HCT116 (cell line): ENCODE measurements at regions not wholly inside any gene's neighbourhood (a gene's known extent, or its start where the extent isn't known, plus 50 kb on each side); places are given as distances from the start of the nearest gene placed in this dataset.

ENCODE experiments used
- ATAC-seq: fragments of 200-7000 bp; cut with Tn5 transposase; 2 replicates; pipeline ENCODE4 v1.9.1; 2020; ENCODE audit warnings: mild to moderate bottlenecking, moderate library complexity
- BruUV-seq: library from RNA; stranded (reverse); fragments of 400-500 nt; replicated peaks from 2 replicates; lab custom pipeline; 2021; lab: Mats Ljungman, UMichigan
- CTCF ChIA-PET: fragments of 300-600 bp; sonication (Branson Sonifier 250); formaldehyde crosslinking; loops from one replicate; lab custom pipeline; 2021; ENCODE audit warnings: antibody characterized with exemption; lab: Charles Lee
- POLR2A ChIA-PET: fragments of 300-600, 350-600 bp; sonication (Branson Sonifier 250); formaldehyde crosslinking; loops from one replicate; lab custom pipeline; 2021; ENCODE audit warnings: antibody characterized with exemption; lab: Charles Lee
- RAD21 ChIA-PET, 2 experiments: fragments of 300-600 bp; sonication (Branson Sonifier 250); formaldehyde crosslinking; loops; one replicate each; lab custom pipeline; 2023; ENCODE audit warnings: low total read pairs in 2 of 2; ENCODE audit not compliant: uncharacterized antibody in 2 of 2, unreplicated experiment in 2 of 2, low non-redundant PET in 1 of 2; lab: Charles Lee
- DNase-seq: peaks from one replicate; pipeline ENCODE4 v3.0.0-alpha.2; 2010; ENCODE audit warnings: low read depth, low spot score
- H2AFZ ChIP-seq: fragments of 200-600 bp; shearing (Covaris generic), sonication (generic); 2 replicates; pipeline ENCODE4 v1.6.1; 2017; ENCODE audit warnings: low read depth, mixed run types, mixed read lengths, antibody characterized with exemption, low read length; ENCODE audit not compliant: poor library complexity, severe bottlenecking
- H3K27ac ChIP-seq: 2 replicates; pipeline ENCODE4 v1.5.1; 2012; ENCODE audit warnings: low read depth, low read length
- H3K27me3 ChIP-seq: fragments of 200-600 bp; sonication (generic); 2 replicates; pipeline ENCODE4 v1.6.1; 2016; ENCODE audit warnings: mixed run types, low read length, mixed read lengths; ENCODE audit not compliant: insufficient read depth
- H3K36me3 ChIP-seq, 2 experiments: fragments of 200-500 bp in 1 of 2; fragments of 200-600 bp in 1 of 2; sonication (Bioruptor generic) in 1 of 2; sonication (generic) in 1 of 2; 2 replicates each; pipeline versions ENCODE4 v1.5.1 to v1.6.1; 2014 to 2016; ENCODE audit warnings: low read length in 2 of 2, inconsistent platforms in 1 of 2, mixed read lengths in 1 of 2, mixed run types in 1 of 2; ENCODE audit not compliant: insufficient read depth in 2 of 2, control insufficient read depth in 1 of 2
- H3K4me1 ChIP-seq, 2 experiments: fragments of 200-600 bp in 1 of 2; sonication (generic) in 1 of 2; 2 replicates each; pipeline versions ENCODE4 v1.5.1 to v1.6.1; 2012 to 2017; ENCODE audit warnings: low read length in 2 of 2, inconsistent platforms in 1 of 2, mild to moderate bottlenecking in 1 of 2, mixed read lengths in 1 of 2, mixed run types in 1 of 2, moderate library complexity in 1 of 2; ENCODE audit not compliant: insufficient read depth in 2 of 2, control insufficient read depth in 1 of 2
- H3K4me2 ChIP-seq: fragments of 200-600 bp; sonication (generic); 2 replicates; pipeline ENCODE4 v1.6.1; 2017; ENCODE audit warnings: mixed run types, low read length, mixed read lengths
- H3K4me3 ChIP-seq, 2 experiments: fragments of 200-600 bp in 1 of 2; sonication (generic) in 1 of 2; replicated peaks in 1 of 2; 2 replicates each; pipeline ENCODE4 v1.5.1; 2011 to 2016; ENCODE audit warnings: low read length in 2 of 2, control low read depth in 1 of 2, low read depth in 1 of 2, mild to moderate bottlenecking in 1 of 2, mixed read lengths in 1 of 2, mixed run types in 1 of 2
- H3K79me2 ChIP-seq: fragments of 200-600 bp; sonication (generic); 2 replicates; pipeline ENCODE4 v1.6.1; 2017; ENCODE audit warnings: mild to moderate bottlenecking, mixed run types, low read length, moderate library complexity, mixed read lengths; ENCODE audit not compliant: insufficient read depth
- H3K9ac ChIP-seq: fragments of 200-600 bp; sonication (generic); 2 replicates; pipeline ENCODE4 v1.6.1; 2016; ENCODE audit warnings: low read length, mixed read lengths
- H3K9me2 ChIP-seq: fragments of 200-600 bp; sonication (generic), shearing (Covaris generic); 2 replicates; pipeline ENCODE4 v1.6.1; 2017; ENCODE audit warnings: mixed run types, mild to moderate bottlenecking, moderate library complexity; ENCODE audit not compliant: insufficient read depth
- H3K9me3 ChIP-seq, 2 experiments: fragments of 200-500 bp in 1 of 2; fragments of 200-600 bp in 1 of 2; sonication (Bioruptor generic) in 1 of 2; sonication (generic) in 1 of 2; 2 replicates each; pipeline ENCODE4 v1.6.1; 2014 to 2017; ENCODE audit warnings: low read length in 2 of 2, mixed read lengths in 2 of 2, inconsistent platforms in 1 of 2, low read depth in 1 of 2, mild to moderate bottlenecking in 1 of 2, mixed run types in 1 of 2, moderate library complexity in 1 of 2; ENCODE audit not compliant: control insufficient read depth in 1 of 2, insufficient read depth in 1 of 2
- H4K20me1 ChIP-seq: fragments of 200-600 bp; sonication (generic), shearing (Covaris generic); 2 replicates; pipeline ENCODE4 v1.6.1; 2017; ENCODE audit warnings: mixed run types, mild to moderate bottlenecking, moderate library complexity; ENCODE audit not compliant: insufficient read depth
- SIN3A ChIP-seq: IDR thresholded peaks from 2 replicates; pipeline ENCODE4 v1.6.1; 2012; ENCODE audit warnings: low read depth
- intact Hi-C: fragments of 100-400 bp; cut with micrococcal nuclease; formaldehyde crosslinking; loops from 2 replicates; pipeline ENCODE4 v1.10.0; 2022
- TF ChIP-seq, protein P1 (sequence below), 3 experiments: fragments of 200-600 bp in 1 of 3; sonication (generic) in 1 of 3; IDR thresholded peaks in 2 of 3; conservative IDR thresholded peaks in 1 of 3; 2 replicates each; pipeline ENCODE4 v1.5.1; 2012 to 2017; ENCODE audit warnings: low read depth in 2 of 3, low read length in 2 of 3, antibody characterized with exemption in 1 of 3, borderline replicate concordance in 1 of 3, control low read depth in 1 of 3, mild to moderate bottlenecking in 1 of 3, mixed read lengths in 1 of 3, mixed run types in 1 of 3, moderate library complexity in 1 of 3; ENCODE audit not compliant: insufficient read depth in 1 of 3

DNA sequence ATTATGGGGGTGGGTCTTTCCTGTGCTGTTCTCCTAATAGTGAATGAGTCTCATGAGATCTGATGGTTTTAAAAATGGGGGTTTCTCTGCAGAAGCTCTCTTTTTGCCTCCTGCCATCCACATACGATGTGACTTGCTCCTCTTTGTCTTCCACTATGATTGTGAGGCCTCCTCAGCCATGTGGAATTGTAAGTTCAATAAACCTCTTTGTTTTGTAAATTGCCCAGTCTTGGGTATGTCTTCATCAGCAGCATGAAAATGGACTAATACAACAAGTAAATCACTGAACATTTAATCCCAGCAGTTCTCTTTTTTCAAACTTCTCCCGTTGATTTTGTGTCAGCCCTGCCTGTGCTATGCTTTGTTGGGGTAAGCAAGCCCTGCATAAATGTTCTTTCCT is 95.2 kb downstream of the FAM217A start:
- POLR2A ChIA-PET = no interaction called here
- TF ChIP-seq, protein P1, sequence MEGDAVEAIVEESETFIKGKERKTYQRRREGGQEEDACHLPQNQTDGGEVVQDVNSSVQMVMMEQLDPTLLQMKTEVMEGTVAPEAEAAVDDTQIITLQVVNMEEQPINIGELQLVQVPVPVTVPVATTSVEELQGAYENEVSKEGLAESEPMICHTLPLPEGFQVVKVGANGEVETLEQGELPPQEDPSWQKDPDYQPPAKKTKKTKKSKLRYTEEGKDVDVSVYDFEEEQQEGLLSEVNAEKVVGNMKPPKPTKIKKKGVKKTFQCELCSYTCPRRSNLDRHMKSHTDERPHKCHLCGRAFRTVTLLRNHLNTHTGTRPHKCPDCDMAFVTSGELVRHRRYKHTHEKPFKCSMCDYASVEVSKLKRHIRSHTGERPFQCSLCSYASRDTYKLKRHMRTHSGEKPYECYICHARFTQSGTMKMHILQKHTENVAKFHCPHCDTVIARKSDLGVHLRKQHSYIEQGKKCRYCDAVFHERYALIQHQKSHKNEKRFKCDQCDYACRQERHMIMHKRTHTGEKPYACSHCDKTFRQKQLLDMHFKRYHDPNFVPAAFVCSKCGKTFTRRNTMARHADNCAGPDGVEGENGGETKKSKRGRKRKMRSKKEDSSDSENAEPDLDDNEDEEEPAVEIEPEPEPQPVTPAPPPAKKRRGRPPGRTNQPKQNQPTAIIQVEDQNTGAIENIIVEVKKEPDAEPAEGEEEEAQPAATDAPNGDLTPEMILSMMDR (IDR thresholded peaks at IDR 0.05 in 2 of 3, conservative IDR thresholded peaks at IDR 0.05 in 1 of 3; ENCODE audit: borderline replicate concordance in 1 of 3, insufficient read depth in 1 of 3, low read depth in 2 of 3, low read length in 2 of 3) = no peak
- Histone ChIP-seq H4K20me1 (no peaks in the 10 kb centered on the region), H3K4me2 (no peak overlapping the region), H3K9me2 (no peaks in the 10 kb centered on the region), H2AFZ (no peak overlapping the region), H3K27ac (no peak overlapping the region), H3K9me3 (no peaks in the 10 kb centered on the region), H3K36me3 (no peaks in the 10 kb centered on the region), H3K9ac (no peak overlapping the region), H3K4me3 (no peak overlapping the region), H3K27me3 (no peaks in the 10 kb centered on the region), H3K79me2 (no peaks in the 10 kb centered on the region), H3K4me1 (peaks cover 0 to under 1% of the 10 kb centered on the region in 2 experiments; a peak in 1 of 4 replicates)
- ATAC-seq (no peak), DNase-seq (no peak)
- RAD21 ChIA-PET = no interaction called here
- CTCF ChIA-PET = no interaction called here
- intact Hi-C loops = no loop called here
- BruUV-seq = no TSS peak

- H3K27ac ChIP-seq = no peak overlapping the region
- H3K9me2 ChIP-seq = no peaks in the 10 kb centered on the region
- H3K4me1 ChIP-seq = no peaks in the 10 kb centered on the region
- no peak for TF ChIP-seq SIN3A
- H3K4me2 ChIP-seq = no peak overlapping the region
- no TSS peak for BruUV-seq
- no peak overlapping the region for H2AFZ ChIP-seq
- H3K27me3 ChIP-seq = no peaks in the 10 kb centered on the region
- no peaks in the 10 kb centered on the region for H4K20me1 ChIP-seq
- intact Hi-C loops = no loop called here
- no peak for ATAC-seq
- RAD21 ChIA-PET = no interaction called here
- H3K4me3 ChIP-seq = no peak overlapping the region
- no peak for DNase-seq
- POLR2A ChIA-PET = no interaction called here
- H3K9ac ChIP-seq = no peak overlapping the region
- CTCF ChIA-PET = no interaction called here
- H3K36me3 ChIP-seq = no peaks in the 10 kb centered on the region
- H3K9me3 ChIP-seq = no peaks in the 10 kb centered on the region
- H3K79me2 ChIP-seq = no peaks in the 10 kb centered on the region
Observed at GRCh38 chr6:3984494-3984893, 94.4 kb downstream of the FAM217A start.
